Tibial nerve (tissue), 4 donors: ENCODE measurements at regions not wholly inside any gene's neighbourhood (a gene's known extent, or its start where the extent isn't known, plus 50 kb on each side); places are given as distances from the start of the nearest gene placed in this dataset.

Experiments
- DNase-seq, 2 donors: peaks; one replicate each; pipeline ENCODE4 v3.0.0-alpha.2; 2019; ENCODE audit warnings: low spot score in 2 of 2
- H3K27ac ChIP-seq, 4 donors: fragments of 200-600 bp; sonication (generic) in 3 of 4; one replicate each; pipeline ENCODE4 v1.5.1; 2017 to 2019; ENCODE audit warnings: mild to moderate bottlenecking in 1 of 4
- H3K27me3 ChIP-seq, 2 donors: fragments of 200-600 bp; sonication (generic) in 1 of 2; one replicate each; pipeline versions ENCODE4 v1.5.1 to v1.6.0; 2017 to 2019
- H3K36me3 ChIP-seq, 3 donors: fragments of 200-600 bp; sonication (generic); one replicate each; pipeline ENCODE4 v1.5.1; 2018 to 2019
- H3K4me1 ChIP-seq, 4 donors: fragments of 200-600 bp; sonication (generic) in 3 of 4; one replicate each; pipeline ENCODE4 v1.5.1; 2017 to 2019
- H3K4me3 ChIP-seq, 4 donors: fragments of 200-600 bp; sonication (generic) in 3 of 4; one replicate each; pipeline ENCODE4 v1.5.1; 2017 to 2019; ENCODE audit warnings: mild to moderate bottlenecking in 1 of 4, moderate library complexity in 1 of 4
- H3K9me3 ChIP-seq, 4 donors: fragments of 200-600 bp; sonication (generic) in 3 of 4; one replicate each; pipeline ENCODE4 v1.5.1; 2017 to 2019
- EP300 ChIP-seq, 2 donors: sonication (generic); formaldehyde crosslinking; IDR thresholded peaks; one replicate each; pipeline ENCODE4 v1.6.1; 2017; ENCODE audit warnings: antibody characterized with exemption in 2 of 2, mild to moderate bottlenecking in 1 of 2
- POLR2A ChIP-seq, 2 donors: fragments of 450-650 bp; IDR thresholded peaks; one replicate each; pipeline ENCODE4 v1.6.1; 2017; ENCODE audit warnings: antibody characterized with exemption in 2 of 2, mild to moderate bottlenecking in 2 of 2, moderate library complexity in 2 of 2
- WGBS, 2 donors: methylation state at CpG; one replicate each; pipeline ENCODE4 v1.1.5; 2018; 5-methylcytosine and 5-hydroxymethylcytosine counted together
- TF ChIP-seq, protein P1 (sequence below), 5 experiments: fragments of 200-600 bp in 3 of 5; fragments of 450-650 bp in 2 of 5; sonication (generic) in 3 of 5; IDR thresholded peaks; one replicate each; pipeline ENCODE4 v1.5.1; 2016 to 2019; ENCODE audit warnings: antibody characterized with exemption in 5 of 5, mild to moderate bottlenecking in 3 of 5, moderate library complexity in 2 of 5

GRCh38 chr18:30566877-30567276 lies 475.7 kb downstream of the DSC3 start:
- DNase-seq: no peak
- no peak overlapping the region for H3K4me3 ChIP-seq
- TF ChIP-seq, protein P1, sequence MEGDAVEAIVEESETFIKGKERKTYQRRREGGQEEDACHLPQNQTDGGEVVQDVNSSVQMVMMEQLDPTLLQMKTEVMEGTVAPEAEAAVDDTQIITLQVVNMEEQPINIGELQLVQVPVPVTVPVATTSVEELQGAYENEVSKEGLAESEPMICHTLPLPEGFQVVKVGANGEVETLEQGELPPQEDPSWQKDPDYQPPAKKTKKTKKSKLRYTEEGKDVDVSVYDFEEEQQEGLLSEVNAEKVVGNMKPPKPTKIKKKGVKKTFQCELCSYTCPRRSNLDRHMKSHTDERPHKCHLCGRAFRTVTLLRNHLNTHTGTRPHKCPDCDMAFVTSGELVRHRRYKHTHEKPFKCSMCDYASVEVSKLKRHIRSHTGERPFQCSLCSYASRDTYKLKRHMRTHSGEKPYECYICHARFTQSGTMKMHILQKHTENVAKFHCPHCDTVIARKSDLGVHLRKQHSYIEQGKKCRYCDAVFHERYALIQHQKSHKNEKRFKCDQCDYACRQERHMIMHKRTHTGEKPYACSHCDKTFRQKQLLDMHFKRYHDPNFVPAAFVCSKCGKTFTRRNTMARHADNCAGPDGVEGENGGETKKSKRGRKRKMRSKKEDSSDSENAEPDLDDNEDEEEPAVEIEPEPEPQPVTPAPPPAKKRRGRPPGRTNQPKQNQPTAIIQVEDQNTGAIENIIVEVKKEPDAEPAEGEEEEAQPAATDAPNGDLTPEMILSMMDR (IDR thresholded peaks at IDR 0.05): no peak
- TF ChIP-seq POLR2A (IDR thresholded peaks at IDR 0.05) (no peak), EP300 (IDR thresholded peaks at IDR 0.05) (no peak)
- no peaks in the 10 kb centered on the region for H3K27me3 ChIP-seq
- H3K4me1 ChIP-seq: no peaks in the 10 kb centered on the region
- H3K27ac ChIP-seq: no peak overlapping the region
- no peaks in the 10 kb centered on the region for H3K36me3 ChIP-seq
- no peaks in the 10 kb centered on the region for H3K9me3 ChIP-seq
- 82 to 91% methylated on average over 1 of the region's 1 CpG for WGBS, 2 donors

GRCh38 chr18:30562231-30562630 lies 480.3 kb downstream of the DSC3 start:
- no peaks in the 10 kb centered on the region for H3K36me3 ChIP-seq
- no peaks in the 10 kb centered on the region for H3K9me3 ChIP-seq
- TF ChIP-seq POLR2A (IDR thresholded peaks at IDR 0.05): no peak
- TF ChIP-seq, protein P1 (IDR thresholded peaks at IDR 0.05): no peak
- TF ChIP-seq EP300 (IDR thresholded peaks at IDR 0.05): no peak
- WGBS, 2 donors: 12 to 17% methylated on average over 1 of the region's 1 CpG
- H3K27ac ChIP-seq: no peak overlapping the region
- no peaks in the 10 kb centered on the region for H3K27me3 ChIP-seq
- no peak overlapping the region for H3K4me3 ChIP-seq
- H3K4me1 ChIP-seq: no peaks in the 10 kb centered on the region
- DNase-seq: no peak

DNA sequence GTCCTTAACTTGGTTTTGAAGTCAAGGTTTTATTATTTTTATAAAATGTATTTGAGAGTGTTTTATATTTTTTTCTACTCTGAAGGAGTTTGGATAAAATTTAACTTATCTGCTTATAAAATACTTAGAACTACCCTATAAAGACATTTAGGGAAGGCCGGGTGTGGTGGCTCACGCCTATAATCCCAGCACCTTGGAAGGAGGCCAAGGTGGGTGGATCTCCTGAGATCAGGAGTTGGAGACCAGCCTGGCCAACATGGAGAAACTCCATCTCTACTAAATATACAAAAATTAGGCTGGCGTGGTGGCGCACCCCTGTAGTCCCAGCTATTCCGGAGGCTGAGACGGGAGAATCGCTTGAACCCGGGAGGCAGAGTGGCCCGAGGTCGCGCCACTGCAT lies 486.4 kb downstream of the DSC3 start:
- Histone ChIP-seq H3K4me3 (no peak overlapping the region), H3K4me1 (no peaks in the 10 kb centered on the region), H3K27me3 (no peaks in the 10 kb centered on the region), H3K27ac (no peak overlapping the region), H3K9me3 (no peaks in the 10 kb centered on the region), H3K36me3 (no peaks in the 10 kb centered on the region)
- WGBS, 2 donors: 88 to 92% methylated on average over 11 of the region's 11 CpGs
- TF ChIP-seq POLR2A (IDR thresholded peaks at IDR 0.05): no peak
- TF ChIP-seq, protein P1 (IDR thresholded peaks at IDR 0.05): no peak
- no peak for TF ChIP-seq EP300 (IDR thresholded peaks at IDR 0.05)
- DNase-seq: no peak

DNA sequence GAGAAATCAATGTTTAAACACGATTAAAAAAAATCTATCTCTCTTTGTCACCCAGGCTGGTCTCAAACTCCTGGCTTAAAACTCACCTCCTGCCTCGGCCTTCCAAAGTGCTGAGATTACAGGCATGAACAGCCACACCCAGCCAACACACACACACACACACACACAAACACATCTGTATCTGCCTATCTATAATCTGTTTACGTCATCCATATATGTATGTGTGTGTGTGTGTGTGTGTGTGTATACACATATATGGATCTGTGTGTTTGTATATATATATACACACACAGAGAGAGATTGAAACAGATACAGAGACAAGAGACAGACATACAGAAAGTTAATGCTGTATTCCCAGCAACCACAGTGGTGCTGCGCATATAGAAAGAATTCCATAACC lies 497.1 kb downstream of the DSC3 start:
- no peak overlapping the region for H3K4me3 ChIP-seq
- TF ChIP-seq EP300 (IDR thresholded peaks at IDR 0.05): no peak
- no peak for DNase-seq
- no peaks in the 10 kb centered on the region for H3K36me3 ChIP-seq
- H3K4me1 ChIP-seq: no peaks in the 10 kb centered on the region
- no peaks in the 10 kb centered on the region for H3K27me3 ChIP-seq
- WGBS, 2 donors: 85 to 90% methylated on average over 4 of the region's 4 CpGs
- no peaks in the 10 kb centered on the region for H3K9me3 ChIP-seq
- H3K27ac ChIP-seq: no peak overlapping the region

DNA sequence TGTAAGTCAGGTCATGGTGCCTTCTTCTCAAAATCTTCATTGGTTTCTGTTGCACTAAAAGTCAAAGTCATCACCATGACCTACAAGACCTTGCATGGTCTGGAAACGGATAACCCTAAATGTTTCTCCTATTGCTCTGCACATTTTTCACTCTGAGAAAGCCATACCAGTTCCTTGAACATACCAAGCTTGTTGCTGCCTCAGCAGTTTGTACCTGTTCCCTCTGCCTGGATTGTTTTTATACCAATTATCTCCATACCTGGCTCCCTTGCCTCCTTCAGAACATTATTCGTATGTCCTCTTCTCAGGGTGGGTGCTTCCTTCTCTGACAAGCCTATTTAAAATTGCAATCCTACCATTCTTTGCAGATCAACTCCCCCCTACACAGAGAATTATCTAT lies 498.4 kb downstream of the DSC3 start:
- Histone ChIP-seq H3K9me3 (no peaks in the 10 kb centered on the region), H3K36me3 (no peaks in the 10 kb centered on the region), H3K4me1 (no peaks in the 10 kb centered on the region), H3K27me3 (no peaks in the 10 kb centered on the region), H3K4me3 (no peak overlapping the region), H3K27ac (no peak overlapping the region)
- 83% methylated on average over 2 of the region's 2 CpGs for WGBS, 2 donors
- no peak for DNase-seq
- TF ChIP-seq, protein P1 (IDR thresholded peaks at IDR 0.05): no peak
- TF ChIP-seq EP300 (IDR thresholded peaks at IDR 0.05) (no peak), POLR2A (IDR thresholded peaks at IDR 0.05) (no peak)

- 94 to 95% methylated on average over 1 of the region's 1 CpG for WGBS, 2 donors
- H3K4me1 ChIP-seq: no peaks in the 10 kb centered on the region
- no peaks in the 10 kb centered on the region for H3K9me3 ChIP-seq
- DNase-seq: no peak
- H3K27ac ChIP-seq: no peak overlapping the region
- H3K4me3 ChIP-seq: no peak overlapping the region
- H3K36me3 ChIP-seq: no peaks in the 10 kb centered on the region
- TF ChIP-seq POLR2A (IDR thresholded peaks at IDR 0.05) (no peak), EP300 (IDR thresholded peaks at IDR 0.05) (no peak)
- TF ChIP-seq, protein P1 (IDR thresholded peaks at IDR 0.05): no peak
- H3K27me3 ChIP-seq: no peaks in the 10 kb centered on the region
Measured at GRCh38 chr18:30533716-30534115, 508.8 kb downstream of the DSC3 start.
